ENCODE measurements at regions not wholly inside any gene's neighbourhood (a gene's known extent, or its start where the extent isn't known, plus 50 kb on each side); places are given as distances from the start of the nearest gene placed in this dataset.

DNA sequence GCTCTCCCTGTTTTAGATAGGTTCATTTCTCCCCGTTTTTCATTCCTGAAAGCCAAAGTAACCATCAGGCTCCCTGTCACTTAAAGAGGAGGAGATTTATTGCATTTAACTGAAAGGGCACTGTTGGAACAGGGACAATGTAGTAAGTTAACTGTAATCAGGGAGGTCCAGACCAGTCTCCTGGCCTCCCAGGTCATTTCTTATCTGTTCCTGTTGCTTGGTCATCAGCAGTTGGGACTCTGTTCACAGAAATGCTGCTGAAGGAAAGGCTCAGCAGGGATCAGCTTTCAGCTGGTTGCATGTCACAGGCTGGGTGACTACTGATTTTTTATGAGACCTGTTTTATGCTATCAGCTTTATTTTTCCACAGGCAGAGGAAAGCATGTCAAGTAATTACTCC lies 622.6 kb upstream of the GOT2 start (continued):
- TF ChIP-seq, protein P1, sequence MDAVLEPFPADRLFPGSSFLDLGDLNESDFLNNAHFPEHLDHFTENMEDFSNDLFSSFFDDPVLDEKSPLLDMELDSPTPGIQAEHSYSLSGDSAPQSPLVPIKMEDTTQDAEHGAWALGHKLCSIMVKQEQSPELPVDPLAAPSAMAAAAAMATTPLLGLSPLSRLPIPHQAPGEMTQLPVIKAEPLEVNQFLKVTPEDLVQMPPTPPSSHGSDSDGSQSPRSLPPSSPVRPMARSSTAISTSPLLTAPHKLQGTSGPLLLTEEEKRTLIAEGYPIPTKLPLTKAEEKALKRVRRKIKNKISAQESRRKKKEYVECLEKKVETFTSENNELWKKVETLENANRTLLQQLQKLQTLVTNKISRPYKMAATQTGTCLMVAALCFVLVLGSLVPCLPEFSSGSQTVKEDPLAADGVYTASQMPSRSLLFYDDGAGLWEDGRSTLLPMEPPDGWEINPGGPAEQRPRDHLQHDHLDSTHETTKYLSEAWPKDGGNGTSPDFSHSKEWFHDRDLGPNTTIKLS (IDR thresholded peaks at IDR 0.05; ENCODE audit: borderline replicate concordance, low read depth): no peak; the same call in 1 of the 2 replicates
- TF ChIP-seq DDX20 (tag; IDR thresholded peaks at IDR 0.05; ENCODE audit: low read depth) (no peak), FOXA3 (CRISPR knock-in tag; conservative IDR thresholded peaks at IDR 0.05 in 1 of 2, IDR thresholded peaks at IDR 0.05 in 1 of 2) (peak in 1 of 2 experiments; percentile 40; a peak in 1 of 4 replicates), ATF1 (CRISPR knock-in tag; IDR thresholded peaks at IDR 0.05) (no peak), ATF1 (tag; IDR thresholded peaks at IDR 0.05) (peak; percentile 71), HBP1 (CRISPR knock-in tag; IDR thresholded peaks at IDR 0.05) (peak; percentile 77; the same call in 1 of the 2 replicates), MECOM (CRISPR knock-in tag; IDR thresholded peaks at IDR 0.05) (peak; percentile 64; the same call in 1 of the 2 replicates), TCF3 (CRISPR knock-in tag; IDR thresholded peaks at IDR 0.05) (peak; percentile 91), ZBTB43 (CRISPR knock-in tag; IDR thresholded peaks at IDR 0.05) (no peak), SMARCA4 (IDR thresholded peaks at IDR 0.05) (peak; percentile 97), FOXM1 (IDR thresholded peaks at IDR 0.05; ENCODE audit: low read depth) (peak; percentile 83), FOXM1 (CRISPR knock-in tag; IDR thresholded peaks at IDR 0.05; ENCODE audit: low read depth) (no peak), CBFB (CRISPR knock-in tag; IDR thresholded peaks at IDR 0.05) (no peak), ZNF184 (CRISPR knock-in tag; IDR thresholded peaks at IDR 0.05) (no peak), EP300 (IDR thresholded peaks at IDR 0.05; ENCODE audit: low read length) (peak; percentile 98), GATA2 (CRISPR knock-in tag; IDR thresholded peaks at IDR 0.05) (peak; percentile 71), ZC3H8 (IDR thresholded peaks at IDR 0.05) (no peak), NR2C2 (CRISPR knock-in tag; IDR thresholded peaks at IDR 0.05) (no peak), NR2C2 (tag; IDR thresholded peaks at IDR 0.05) (peak; percentile 52), ZNF384 (IDR thresholded peaks at IDR 0.05; ENCODE audit: low read depth, low read length) (no peak), SNIP1 (IDR thresholded peaks at IDR 0.05; ENCODE audit: low read depth) (no peak), MTA1 (IDR thresholded peaks at IDR 0.05; ENCODE audit: borderline replicate concordance) (peak; percentile 34; the same call in 1 of the 2 replicates)
- TF ChIP-seq, protein P2, sequence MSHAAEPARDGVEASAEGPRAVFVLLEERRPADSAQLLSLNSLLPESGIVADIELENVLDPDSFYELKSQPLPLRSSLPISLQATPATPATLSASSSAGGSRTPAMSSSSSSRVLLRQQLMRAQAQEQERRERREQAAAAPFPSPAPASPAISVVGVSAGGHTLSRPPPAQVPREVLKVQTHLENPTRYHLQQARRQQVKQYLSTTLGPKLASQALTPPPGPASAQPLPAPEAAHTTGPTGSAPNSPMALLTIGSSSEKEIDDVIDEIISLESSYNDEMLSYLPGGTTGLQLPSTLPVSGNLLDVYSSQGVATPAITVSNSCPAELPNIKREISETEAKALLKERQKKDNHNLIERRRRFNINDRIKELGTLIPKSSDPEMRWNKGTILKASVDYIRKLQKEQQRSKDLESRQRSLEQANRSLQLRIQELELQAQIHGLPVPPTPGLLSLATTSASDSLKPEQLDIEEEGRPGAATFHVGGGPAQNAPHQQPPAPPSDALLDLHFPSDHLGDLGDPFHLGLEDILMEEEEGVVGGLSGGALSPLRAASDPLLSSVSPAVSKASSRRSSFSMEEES (CRISPR knock-in tag; IDR thresholded peaks at IDR 0.05): no peak
- TF ChIP-seq, protein P3, sequence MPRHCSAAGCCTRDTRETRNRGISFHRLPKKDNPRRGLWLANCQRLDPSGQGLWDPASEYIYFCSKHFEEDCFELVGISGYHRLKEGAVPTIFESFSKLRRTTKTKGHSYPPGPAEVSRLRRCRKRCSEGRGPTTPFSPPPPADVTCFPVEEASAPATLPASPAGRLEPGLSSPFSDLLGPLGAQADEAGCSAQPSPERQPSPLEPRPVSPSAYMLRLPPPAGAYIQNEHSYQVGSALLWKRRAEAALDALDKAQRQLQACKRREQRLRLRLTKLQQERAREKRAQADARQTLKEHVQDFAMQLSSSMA (CRISPR knock-in tag; IDR thresholded peaks at IDR 0.05): no peak
